Pancreas (tissue), 10 donors: ENCODE measurements at regions not wholly inside any gene's neighbourhood (a gene's known extent, or its start where the extent isn't known, plus 50 kb on each side); places are given as distances from the start of the nearest gene placed in this dataset.
A peak's percentile ranks its signal among the peaks of the same experiment; 100 is the strongest.

Experiments used
- ATAC-seq, 4 donors: fragments of 200-7000 bp; cut with Tn5 transposase; one replicate each; pipeline versions ENCODE4 v1.8.0 to v1.9.1; 2020; ENCODE audit warnings: mild to moderate bottlenecking in 4 of 4, moderate library complexity in 4 of 4
- DNase-seq, 6 donors: peaks; one replicate each; pipeline ENCODE4 v3.0.0-alpha.2; 2020
- FAIRE-seq: peaks from 2 replicates; lab custom pipeline; 2012; peaks lifted over from hg19 to GRCh38; lab: Jason Lieb, UNC
- H3K27ac ChIP-seq, 4 donors: fragments of 200-600 bp; sonication (generic); 1 replicate in 3 of 4; 2 replicates in 1 of 4; pipeline versions ENCODE4 v1.5.0 to v1.8.0; 2020
- H3K27me3 ChIP-seq, 4 donors: fragments of 200-600 bp; one replicate each; pipeline ENCODE4 v1.8.0; 2021
- H3K36me3 ChIP-seq, 3 donors: fragments of 200-600 bp; sonication (generic) in 1 of 3; one replicate each; pipeline versions ENCODE4 v1.5.0 to v1.8.0; 2020 to 2021
- H3K4me1 ChIP-seq, 3 donors: fragments of 200-600 bp; one replicate each; pipeline ENCODE4 v1.8.0; 2021
- H3K4me3 ChIP-seq, 4 donors: fragments of 200-600 bp; sonication (generic) in 2 of 4; one replicate each; pipeline versions ENCODE4 v1.5.0 to v1.8.0; 2020 to 2021
- H3K9me3 ChIP-seq, 4 donors: fragments of 200-600 bp; one replicate each; pipeline ENCODE4 v1.8.0; 2021
- whole genome bisulfite sequencing, 2 donors: extraction: QIAGEN DNeasy Blood & Tissue Kit; methylation state at CpG; one replicate each; pipeline ENCODE4 v1.1.7; 2013; 5-methylcytosine and 5-hydroxymethylcytosine counted together
- intact Hi-C, 3 donors: fragments of 100-400 bp; cut with DNase I; formaldehyde crosslinking; loops; one replicate each; pipeline versions ENCODE4 v1.11.1 to v1.14.2; 2022
- TF ChIP-seq, protein P1 (sequence below), 4 donors: fragments of 200-600 bp; sonication (generic) in 3 of 4; IDR thresholded peaks; one replicate each; pipeline versions ENCODE4 v1.5.0 to v1.8.0; 2021; ENCODE audit warnings: antibody characterized with exemption in 4 of 4
- donor health status: healthy with polysubstance abuse.
- donor health status: DM: no; HTN: no; CAD: no; lungs with moderate emphysema.
- donor health status: DM: no; HTN: no; CAD: no.
- donor health status: control.
- donor health status: control.
- donor health status: Bipolar disorder and iron deficiency.
- donor health status: DM: yes; HTN: yes; CAD: no.
- donor health status: DM: no; HTN: no; CAD: no.
- donor health status: DM: no; HTN: no; CAD: no.
- donor health status: DM: yes; HTN: yes; CAD: no.

- DNase-seq = no peak
- TF ChIP-seq, protein P1, sequence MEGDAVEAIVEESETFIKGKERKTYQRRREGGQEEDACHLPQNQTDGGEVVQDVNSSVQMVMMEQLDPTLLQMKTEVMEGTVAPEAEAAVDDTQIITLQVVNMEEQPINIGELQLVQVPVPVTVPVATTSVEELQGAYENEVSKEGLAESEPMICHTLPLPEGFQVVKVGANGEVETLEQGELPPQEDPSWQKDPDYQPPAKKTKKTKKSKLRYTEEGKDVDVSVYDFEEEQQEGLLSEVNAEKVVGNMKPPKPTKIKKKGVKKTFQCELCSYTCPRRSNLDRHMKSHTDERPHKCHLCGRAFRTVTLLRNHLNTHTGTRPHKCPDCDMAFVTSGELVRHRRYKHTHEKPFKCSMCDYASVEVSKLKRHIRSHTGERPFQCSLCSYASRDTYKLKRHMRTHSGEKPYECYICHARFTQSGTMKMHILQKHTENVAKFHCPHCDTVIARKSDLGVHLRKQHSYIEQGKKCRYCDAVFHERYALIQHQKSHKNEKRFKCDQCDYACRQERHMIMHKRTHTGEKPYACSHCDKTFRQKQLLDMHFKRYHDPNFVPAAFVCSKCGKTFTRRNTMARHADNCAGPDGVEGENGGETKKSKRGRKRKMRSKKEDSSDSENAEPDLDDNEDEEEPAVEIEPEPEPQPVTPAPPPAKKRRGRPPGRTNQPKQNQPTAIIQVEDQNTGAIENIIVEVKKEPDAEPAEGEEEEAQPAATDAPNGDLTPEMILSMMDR (IDR thresholded peaks at IDR 0.05) = no peak
- WGBS, 2 donors = 81 to 90% methylated on average over 2 of the region's 2 CpGs
These were observed 64.4 kb upstream of the NANOS1 start for GRCh38 chr10:118965096-118965495.

DNA sequence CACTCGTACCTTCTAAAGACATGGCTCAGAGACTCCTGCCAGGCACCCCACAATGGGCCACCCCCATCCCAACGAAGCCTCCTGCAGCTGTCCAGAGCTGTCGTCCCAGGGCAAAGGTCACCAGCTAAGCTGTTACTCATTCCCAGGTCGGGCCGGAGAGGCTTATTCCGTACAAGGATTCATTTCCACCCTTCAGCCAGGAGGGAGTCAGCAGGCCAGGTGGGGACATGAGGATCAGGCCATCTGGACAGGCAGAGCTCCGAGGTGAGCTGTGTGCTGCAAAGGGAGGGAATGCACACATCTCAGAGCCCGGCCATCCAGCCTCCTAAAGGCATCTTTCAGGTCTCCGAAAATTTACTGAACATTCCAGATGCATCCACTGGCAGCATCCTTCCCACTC, 63.9 kb upstream of the NANOS1 start:
- intact Hi-C loops = no loop called here

More at GRCh38 chr10:118965096-118965495, 64.4 kb upstream of the NANOS1 start:
- no peaks in the 10 kb centered on the region for H3K4me1 ChIP-seq
- intact Hi-C loops = no loop called here
- no peak overlapping the region for H3K4me3 ChIP-seq
- ATAC-seq (no peak), FAIRE-seq (no peak)
- H3K36me3 ChIP-seq = no peaks in the 10 kb centered on the region
- no peaks in the 10 kb centered on the region for H3K9me3 ChIP-seq
- no peaks in the 10 kb centered on the region for H3K27me3 ChIP-seq
- H3K27ac ChIP-seq = no peak overlapping the region

GRCh38 chr10:118966076-118966849, 63.3 kb upstream of the NANOS1 start:
- ATAC-seq (peak in 1 of 4 donors; percentile 18), FAIRE-seq (no peak), DNase-seq (no peak)
- H3K9me3 ChIP-seq = no peaks in the 10 kb centered on the region
- TF ChIP-seq, protein P1 (IDR thresholded peaks at IDR 0.05) = no peak
- no peak overlapping the region for H3K4me3 ChIP-seq
- 74 to 78% methylated on average over 14 of the region's 14 CpGs for WGBS, 2 donors
- no peaks in the 10 kb centered on the region for H3K27me3 ChIP-seq
- no peaks in the 10 kb centered on the region for H3K4me1 ChIP-seq
- no peaks in the 10 kb centered on the region for H3K36me3 ChIP-seq
- no peak overlapping the region for H3K27ac ChIP-seq
- intact Hi-C loops = no loop called here

More for the DNA sequence above, 63.9 kb upstream of the NANOS1 start:
- TF ChIP-seq, protein P1 (IDR thresholded peaks at IDR 0.05) = no peak
- Histone ChIP-seq H3K4me3 (no peak overlapping the region), H3K4me1 (no peaks in the 10 kb centered on the region), H3K9me3 (no peaks in the 10 kb centered on the region), H3K27ac (no peak overlapping the region), H3K36me3 (no peaks in the 10 kb centered on the region), H3K27me3 (no peaks in the 10 kb centered on the region)
- ATAC-seq (peak in 1 of 4 donors; percentile 36), DNase-seq (no peak), FAIRE-seq (no peak)
- WGBS, 2 donors = 40 to 47% methylated on average over 9 of the region's 9 CpGs

- H3K4me1 ChIP-seq = no peaks in the 10 kb centered on the region
- DNase-seq = no peak
- intact Hi-C loops = no loop called here
- H3K4me3 ChIP-seq = no peak overlapping the region
- no peak for FAIRE-seq
- H3K36me3 ChIP-seq = no peaks in the 10 kb centered on the region
- ATAC-seq = no peak
- TF ChIP-seq, protein P1 (IDR thresholded peaks at IDR 0.05) = no peak
- no peaks in the 10 kb centered on the region for H3K27me3 ChIP-seq
- no peaks in the 10 kb centered on the region for H3K9me3 ChIP-seq
- WGBS, 2 donors = 92 to 94% methylated on average over 4 of the region's 4 CpGs
- H3K27ac ChIP-seq = no peak overlapping the region
These were observed 62.7 kb upstream of the NANOS1 start for GRCh38 chr10:118966850-118967125.

DNA sequence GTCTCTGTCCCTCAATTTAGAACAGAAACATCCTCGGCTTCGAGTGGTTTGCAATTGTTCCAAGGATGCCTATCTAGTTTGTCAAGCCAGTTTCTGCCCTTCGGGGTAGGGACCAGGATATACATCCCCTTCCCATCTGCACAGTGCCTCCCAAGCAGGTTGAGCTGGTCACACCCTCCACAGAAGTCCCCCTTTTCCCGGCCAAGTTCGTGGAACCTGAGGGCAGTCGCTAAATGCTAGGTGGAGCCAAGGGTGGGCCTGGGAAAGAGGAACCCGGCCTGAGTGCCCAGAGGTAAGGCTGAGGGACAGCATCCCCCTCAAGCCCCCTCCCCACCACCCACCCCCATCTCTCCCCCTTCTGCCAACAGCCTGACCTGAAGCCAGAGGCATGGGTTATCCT, 62.4 kb upstream of the NANOS1 start:
- no peak overlapping the region for H3K27ac ChIP-seq
- TF ChIP-seq, protein P1 (IDR thresholded peaks at IDR 0.05) = no peak
- H3K4me1 ChIP-seq = no peaks in the 10 kb centered on the region
- FAIRE-seq (no peak), DNase-seq (no peak), ATAC-seq (no peak)
- H3K9me3 ChIP-seq = no peaks in the 10 kb centered on the region
- intact Hi-C loops = no loop called here
- no peaks in the 10 kb centered on the region for H3K27me3 ChIP-seq
- 61 to 65% methylated on average over 7 of the region's 7 CpGs for WGBS, 2 donors
- no peak overlapping the region for H3K4me3 ChIP-seq
- H3K36me3 ChIP-seq = no peaks in the 10 kb centered on the region
